HUES6 (cell line): ENCODE measurements at regions not wholly inside any gene's neighbourhood (a gene's known extent, or its start where the extent isn't known, plus 50 kb on each side); places are given as distances from the start of the nearest gene placed in this dataset.

ENCODE experiments used
- H3K27ac ChIP-seq: 2 replicates; pipeline ENCODE4 v1.7.0; 2013; ENCODE audit warnings: low read depth, mild to moderate bottlenecking, low read length, inconsistent platforms
- H3K27me3 ChIP-seq: 2 replicates; pipeline ENCODE4 v1.6.1; 2013; ENCODE audit warnings: low read length; ENCODE audit not compliant: control insufficient read depth, insufficient read depth
- H3K36me3 ChIP-seq: 2 replicates; pipeline ENCODE4 v1.6.1; 2013; ENCODE audit warnings: low read length; ENCODE audit not compliant: control insufficient read depth, insufficient read depth
- H3K4me1 ChIP-seq: 2 replicates; pipeline ENCODE4 v1.6.1; 2013; ENCODE audit warnings: low read length; ENCODE audit not compliant: control insufficient read depth, insufficient read depth
- H3K4me3 ChIP-seq: 2 replicates; pipeline ENCODE4 v1.5.1; 2013; ENCODE audit warnings: low read depth, low read length
- H3K9ac ChIP-seq: one replicate; pipeline ENCODE4 v1.6.1; 2013; ENCODE audit warnings: mild to moderate bottlenecking, low read length
- H3K9me3 ChIP-seq: 2 replicates; pipeline ENCODE4 v1.6.1; 2013; ENCODE audit warnings: low read depth, low read length; ENCODE audit not compliant: control insufficient read depth, insufficient read depth

DNA sequence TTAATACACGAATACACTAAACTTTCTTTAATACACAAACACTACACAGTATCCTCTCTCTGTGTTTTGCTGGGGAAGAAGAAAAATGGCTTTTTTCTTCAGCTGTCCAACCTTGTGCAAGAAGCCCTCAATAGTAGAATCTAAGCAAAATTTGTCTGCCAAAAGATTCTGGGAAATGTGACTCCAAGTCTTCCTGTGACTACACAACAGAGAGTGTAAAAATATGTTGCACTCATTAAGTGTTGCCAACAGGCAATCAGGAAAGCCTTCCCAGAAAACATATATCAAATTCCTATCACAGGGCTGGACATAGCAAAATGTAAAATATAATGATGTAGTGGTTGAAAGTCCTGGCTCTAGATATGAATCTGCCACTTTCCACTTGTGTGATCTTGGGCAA, 825.1 kb upstream of the ZWINT start:
- Histone ChIP-seq H3K9ac (no peak overlapping the region), H3K36me3 (no peaks in the 10 kb centered on the region), H3K27me3 (no peaks in the 10 kb centered on the region), H3K4me3 (no peak overlapping the region), H3K4me1 (no peaks in the 10 kb centered on the region), H3K27ac (no peak overlapping the region), H3K9me3 (no peaks in the 10 kb centered on the region)

DNA sequence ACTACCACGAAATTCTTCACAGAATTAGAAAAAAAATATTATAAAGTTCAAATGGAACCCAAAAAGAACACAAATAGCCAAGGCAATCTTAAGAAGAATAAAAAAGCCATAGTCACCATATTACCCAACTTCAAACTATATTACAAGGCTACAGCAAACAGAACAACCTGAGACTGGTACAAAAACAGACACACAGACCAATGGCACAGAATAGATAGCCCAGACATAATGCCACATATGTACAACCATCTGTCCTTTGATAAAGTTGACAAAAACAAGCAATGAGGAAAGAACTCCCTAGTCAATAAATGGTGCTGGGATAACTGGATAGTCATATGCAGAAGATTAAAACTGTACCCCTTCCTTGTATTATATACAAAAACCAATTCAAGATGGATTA, 808.5 kb upstream of the ZWINT start:
- no peak overlapping the region for H3K4me3 ChIP-seq
- H3K4me1 ChIP-seq: peaks cover 5% of the 10 kb centered on the region; the same call in 1 of the 2 replicates
- no peak overlapping the region for H3K9ac ChIP-seq
- no peaks in the 10 kb centered on the region for H3K36me3 ChIP-seq
- no peaks in the 10 kb centered on the region for H3K9me3 ChIP-seq
- no peak overlapping the region for H3K27ac ChIP-seq
- H3K27me3 ChIP-seq: no peaks in the 10 kb centered on the region

DNA sequence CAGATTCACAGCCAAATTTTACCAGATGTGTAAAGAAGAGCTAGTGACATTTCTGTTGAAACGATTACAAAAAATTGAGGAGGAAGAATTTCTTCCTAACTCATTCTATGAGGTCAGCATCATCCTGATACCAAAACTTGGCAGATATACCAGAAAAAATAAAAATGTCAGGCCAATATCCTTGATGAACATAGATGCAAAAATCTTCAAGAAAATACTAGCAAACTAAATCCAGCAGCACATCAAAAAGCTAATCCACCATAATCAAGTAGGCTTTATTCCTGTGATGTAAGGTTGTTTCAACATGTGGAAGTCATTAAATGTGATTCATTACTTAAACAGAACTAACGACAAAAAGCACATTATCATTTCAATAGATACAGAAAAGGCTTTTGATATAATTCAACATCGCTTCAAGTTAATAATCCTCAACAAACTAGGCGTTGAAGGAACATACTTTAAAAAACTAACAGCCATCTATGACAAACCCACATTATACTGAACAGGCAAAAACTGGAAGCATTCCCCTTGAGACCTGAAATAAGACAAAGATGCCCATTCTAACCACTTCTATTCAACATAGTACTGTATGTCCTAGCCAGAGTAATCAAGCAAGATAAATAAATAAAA, 807.7 kb upstream of the ZWINT start:
- Histone ChIP-seq H3K9me3 (no peaks in the 10 kb centered on the region), H3K9ac (no peak overlapping the region), H3K27ac (no peak overlapping the region), H3K36me3 (no peaks in the 10 kb centered on the region), H3K4me3 (no peak overlapping the region), H3K27me3 (no peaks in the 10 kb centered on the region), H3K4me1 (peaks cover 5% of the 10 kb centered on the region; the same call in 1 of the 2 replicates)

DNA sequence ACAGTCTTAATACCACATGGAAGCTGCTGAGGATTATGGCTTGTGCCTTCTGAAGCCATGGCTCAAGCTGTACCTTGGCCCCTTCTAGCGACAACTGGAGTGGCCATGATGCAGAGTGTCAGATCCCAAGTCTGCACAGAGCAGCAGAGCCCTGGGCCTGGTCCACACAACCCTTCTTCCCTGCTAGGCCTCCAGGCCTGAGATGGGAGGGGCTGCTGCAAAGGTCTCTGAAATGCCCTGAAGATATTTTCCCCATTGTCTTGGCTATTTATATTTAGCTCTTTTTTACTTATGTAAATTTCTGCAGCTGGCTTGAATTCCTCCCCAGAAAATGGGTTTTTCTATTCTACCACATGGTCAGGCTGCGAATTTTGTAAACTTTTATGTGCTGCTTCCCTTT, 804.6 kb upstream of the ZWINT start:
- no peaks in the 10 kb centered on the region for H3K9me3 ChIP-seq

DNA sequence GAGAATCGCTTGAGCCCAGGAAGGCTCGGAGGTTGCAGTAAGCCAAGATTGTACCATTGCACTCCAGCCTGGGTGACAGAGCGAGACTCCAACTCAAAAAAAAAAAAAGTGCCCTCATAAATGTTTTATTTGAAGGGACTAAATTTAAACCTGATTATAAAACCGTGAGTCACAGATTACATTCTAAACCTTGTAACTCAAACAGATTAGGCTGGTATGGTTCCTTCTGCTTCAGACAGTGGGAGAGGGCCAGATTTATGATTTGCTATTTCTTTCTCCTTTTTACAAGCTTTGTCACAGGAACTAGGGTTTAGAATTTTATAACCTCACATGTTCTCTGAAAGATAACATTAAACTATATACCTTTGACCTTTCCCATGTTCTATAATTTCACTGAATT, 801.2 kb upstream of the ZWINT start:
- Histone ChIP-seq H3K36me3 (no peaks in the 10 kb centered on the region), H3K27ac (no peak overlapping the region), H3K9ac (no peak overlapping the region), H3K4me1 (peaks cover 5% of the 10 kb centered on the region; the same call in 1 of the 2 replicates), H3K4me3 (no peak overlapping the region), H3K27me3 (no peaks in the 10 kb centered on the region), H3K9me3 (no peaks in the 10 kb centered on the region)

More for the DNA sequence above, 804.6 kb upstream of the ZWINT start:
- Histone ChIP-seq H3K9ac (no peak overlapping the region), H3K27me3 (no peaks in the 10 kb centered on the region), H3K4me1 (peaks cover 5% of the 10 kb centered on the region; the same call in 1 of the 2 replicates), H3K36me3 (no peaks in the 10 kb centered on the region), H3K27ac (no peak overlapping the region), H3K4me3 (no peak overlapping the region)

DNA sequence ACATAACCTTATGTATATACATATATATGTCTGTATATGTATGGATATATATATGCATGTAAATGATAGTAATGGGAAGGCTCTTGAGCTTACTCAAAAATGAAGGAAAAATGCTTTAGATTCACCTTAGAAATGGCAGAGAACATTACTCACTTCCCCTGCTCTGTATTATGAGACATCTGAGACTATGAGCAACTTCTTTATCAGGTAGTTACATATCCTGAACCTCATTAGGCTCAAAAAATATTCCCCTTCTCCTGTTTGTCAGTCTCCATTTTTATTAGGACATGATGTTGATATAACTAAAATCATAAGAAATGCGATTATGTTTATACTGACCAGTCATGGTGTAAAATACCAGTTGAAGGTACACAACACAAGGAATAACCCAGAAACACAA, 800.1 kb upstream of the ZWINT start:
- H3K9ac ChIP-seq: no peak overlapping the region
- H3K27ac ChIP-seq: no peak overlapping the region

DNA sequence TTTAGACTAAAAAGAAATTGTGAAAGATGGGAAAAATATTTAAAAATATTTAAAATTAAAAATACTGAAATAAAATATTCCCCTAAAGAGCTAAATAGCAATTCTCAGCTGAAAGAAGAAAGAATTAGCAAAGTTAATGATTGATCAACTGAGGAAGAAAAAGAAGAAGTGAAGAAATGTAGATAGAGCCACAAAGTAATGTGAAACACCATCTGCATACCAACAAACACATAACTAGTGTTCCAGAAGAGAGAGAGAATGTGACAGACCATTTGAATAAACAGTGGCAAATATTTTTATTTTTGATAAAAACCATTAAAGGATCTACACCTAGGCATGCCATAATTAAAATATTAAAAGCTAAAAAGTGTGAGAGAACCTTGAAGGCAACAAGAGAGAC, 784.5 kb upstream of the ZWINT start:
- H3K4me1 ChIP-seq: no peaks in the 10 kb centered on the region
- peaks cover 98% of the 10 kb centered on the region for H3K27me3 ChIP-seq
- H3K4me3 ChIP-seq: no peak overlapping the region
- no peaks in the 10 kb centered on the region for H3K36me3 ChIP-seq
- peaks cover 5% of the 10 kb centered on the region; the same call in 1 of the 2 replicates for H3K9me3 ChIP-seq
- no peak overlapping the region for H3K27ac ChIP-seq
- H3K9ac ChIP-seq: no peak overlapping the region

More for the DNA sequence above, 800.1 kb upstream of the ZWINT start:
- no peaks in the 10 kb centered on the region for H3K36me3 ChIP-seq
- H3K27me3 ChIP-seq: no peaks in the 10 kb centered on the region
- H3K4me3 ChIP-seq: no peak overlapping the region
- no peaks in the 10 kb centered on the region for H3K9me3 ChIP-seq
- peaks cover 5% of the 10 kb centered on the region; the same call in 1 of the 2 replicates for H3K4me1 ChIP-seq

DNA sequence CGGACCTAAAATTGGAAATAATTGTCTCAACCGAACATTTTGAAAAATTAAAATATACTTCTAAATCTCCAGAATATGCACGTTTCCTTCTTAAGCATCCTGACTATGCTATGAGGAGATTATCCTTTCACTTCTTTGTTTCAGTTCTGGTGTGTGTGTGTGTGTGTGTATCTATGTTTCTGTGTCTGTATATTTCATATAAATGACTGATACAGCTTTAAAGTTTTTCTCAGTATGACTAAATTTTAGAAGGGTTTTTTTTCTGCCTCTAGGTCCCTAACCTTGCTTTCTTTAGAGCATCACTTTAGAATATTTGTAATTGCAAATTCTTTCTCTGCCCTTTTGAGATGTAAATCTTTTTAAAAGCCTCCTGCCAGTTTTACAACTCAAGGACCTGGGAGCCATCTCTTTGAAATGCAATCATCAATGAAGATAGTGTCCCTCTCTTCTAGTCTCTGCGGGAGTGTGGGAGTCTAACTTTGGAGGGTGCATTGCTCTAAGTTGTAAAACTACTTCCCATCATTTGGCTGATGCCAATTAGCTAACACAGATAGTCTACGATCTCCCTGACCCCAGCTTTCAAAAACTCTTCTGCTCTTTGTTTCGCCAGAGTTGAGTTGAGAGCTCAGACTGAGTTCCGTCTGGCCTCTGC, 782.0 kb upstream of the ZWINT start:
- H3K27me3 ChIP-seq: peaks cover 98% of the 10 kb centered on the region

DNA sequence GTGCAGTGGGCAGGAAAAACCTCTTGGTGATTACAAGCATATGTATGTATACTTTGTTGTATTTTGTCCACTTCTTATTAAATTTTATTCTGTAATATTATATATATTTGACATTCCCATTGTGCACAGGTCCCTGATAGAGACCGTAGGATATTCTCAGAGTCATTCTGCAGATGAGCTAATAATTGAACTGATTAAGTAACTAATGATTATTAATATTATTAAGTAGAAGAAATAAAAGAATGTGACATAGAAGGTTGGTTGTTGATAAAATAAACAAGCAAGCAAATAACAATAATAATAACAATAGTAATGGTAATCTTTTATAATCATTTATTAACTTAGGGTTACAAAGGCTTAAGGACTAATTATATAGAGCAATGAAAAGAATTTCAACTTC, 780.6 kb upstream of the ZWINT start:
- H3K4me1 ChIP-seq: no peaks in the 10 kb centered on the region
- H3K36me3 ChIP-seq: no peaks in the 10 kb centered on the region
- H3K27me3 ChIP-seq: peaks cover 98% of the 10 kb centered on the region
- no peak overlapping the region for H3K9ac ChIP-seq
- H3K27ac ChIP-seq: no peak overlapping the region
- no peak overlapping the region for H3K4me3 ChIP-seq
- H3K9me3 ChIP-seq: peaks cover 9% of the 10 kb centered on the region; the same call in 1 of the 2 replicates

More for the DNA sequence above, 782.0 kb upstream of the ZWINT start:
- H3K4me3 ChIP-seq: no peak overlapping the region
- no peak overlapping the region for H3K9ac ChIP-seq
- peaks cover 9% of the 10 kb centered on the region; the same call in 1 of the 2 replicates for H3K9me3 ChIP-seq
- H3K4me1 ChIP-seq: no peaks in the 10 kb centered on the region
- no peaks in the 10 kb centered on the region for H3K36me3 ChIP-seq
- H3K27ac ChIP-seq: no peak overlapping the region

DNA sequence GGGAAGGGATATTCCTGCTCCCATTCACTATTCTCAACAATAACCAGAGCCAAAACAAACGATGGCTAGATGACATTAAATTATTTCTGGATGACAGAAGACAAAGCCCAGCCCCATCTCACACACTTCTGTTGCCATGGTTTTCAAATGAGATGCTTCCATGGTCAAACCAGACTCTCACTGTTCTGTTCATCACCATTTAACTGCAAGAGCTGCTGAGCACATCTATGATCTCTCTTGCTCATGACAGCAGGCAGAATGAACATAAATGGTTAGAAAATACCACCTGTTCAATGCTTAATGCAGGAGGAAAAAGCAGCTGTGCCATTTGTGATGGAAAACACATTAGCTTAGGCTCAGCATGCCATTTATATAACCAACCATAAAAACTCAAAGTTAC, 758.6 kb upstream of the ZWINT start:
- Histone ChIP-seq H3K9ac (no peak overlapping the region), H3K4me1 (no peaks in the 10 kb centered on the region), H3K4me3 (no peak overlapping the region), H3K9me3 (peaks cover 15% of the 10 kb centered on the region), H3K27ac (no peak overlapping the region), H3K36me3 (no peaks in the 10 kb centered on the region), H3K27me3 (no peaks in the 10 kb centered on the region)

DNA sequence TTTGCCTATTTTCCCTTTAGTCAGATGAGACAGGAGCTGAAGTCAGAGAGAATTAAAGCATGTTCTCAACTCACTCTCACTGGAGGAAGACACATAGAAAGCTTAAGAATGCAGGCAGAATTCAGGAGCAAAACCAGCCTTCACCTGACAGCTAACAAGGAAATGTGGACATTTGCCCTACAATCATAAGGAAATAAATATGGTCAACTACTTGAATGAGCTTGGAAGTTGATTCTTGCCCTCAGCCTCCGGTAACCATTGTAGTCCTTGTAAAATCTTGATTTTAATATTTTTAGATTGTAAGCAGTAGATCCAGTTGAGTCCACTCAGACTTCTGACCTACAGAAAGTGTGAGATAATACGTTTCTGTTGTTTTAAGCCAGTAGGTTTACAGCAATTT, 752.5 kb upstream of the ZWINT start:
- H3K27ac ChIP-seq: no peak overlapping the region
- H3K9ac ChIP-seq: no peak overlapping the region
- peaks cover 6% of the 10 kb centered on the region; the same call in 1 of the 2 replicates for H3K9me3 ChIP-seq
- H3K4me1 ChIP-seq: no peaks in the 10 kb centered on the region
- no peaks in the 10 kb centered on the region for H3K27me3 ChIP-seq
- H3K36me3 ChIP-seq: no peaks in the 10 kb centered on the region
- no peak overlapping the region for H3K4me3 ChIP-seq
